Thyroid gland (tissue), 4 donors: ENCODE measurements at regions not wholly inside any gene's neighbourhood (a gene's known extent, or its start where the extent isn't known, plus 50 kb on each side); places are given as distances from the start of the nearest gene placed in this dataset.

Experiments
- CTCF ChIP-seq, 6 experiments: fragments of 200-600 bp in 3 of 6; fragments of 450-650 bp in 3 of 6; sonication (generic) in 3 of 6; IDR thresholded peaks; one replicate each; pipeline ENCODE4 v1.5.1; 2016 to 2019; ENCODE audit warnings: antibody characterized with exemption in 6 of 6, mild to moderate bottlenecking in 2 of 6, inconsistent platforms in 1 of 6, moderate library complexity in 1 of 6
- POLR2A ChIP-seq, 2 donors: fragments of 450-650 bp; IDR thresholded peaks; one replicate each; pipeline ENCODE4 v1.6.1; 2017; ENCODE audit warnings: antibody characterized with exemption in 2 of 2, mild to moderate bottlenecking in 2 of 2, moderate library complexity in 1 of 2

DNA sequence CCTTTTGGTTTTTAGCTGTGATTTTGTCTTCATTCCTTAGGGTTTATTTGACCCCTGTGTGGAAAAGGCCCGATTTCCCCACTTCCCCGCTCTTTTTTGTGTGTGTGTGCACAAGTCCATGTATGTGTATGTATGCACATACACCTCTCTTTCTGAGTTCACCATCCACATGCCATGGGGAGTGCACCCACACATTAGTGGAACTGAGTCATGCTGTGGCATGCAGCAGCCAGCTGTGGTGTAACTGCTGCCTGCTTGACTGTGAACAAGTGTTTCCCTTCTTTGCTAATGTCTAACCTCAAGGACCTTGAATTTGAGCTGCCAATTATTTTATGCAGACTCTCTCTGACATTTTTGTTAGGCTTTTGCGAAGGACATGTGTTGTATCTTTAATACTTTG, 434.9 kb upstream of the TPM1 start:
- TF ChIP-seq CTCF (IDR thresholded peaks at IDR 0.05) = no peak
- TF ChIP-seq POLR2A (IDR thresholded peaks at IDR 0.05) = no peak
